Nephron progenitor cell (in vitro differentiated cells): ENCODE measurements at regions not wholly inside any gene's neighbourhood (a gene's known extent, or its start where the extent isn't known, plus 50 kb on each side); places are given as distances from the start of the nearest gene placed in this dataset.
A peak's percentile ranks its signal among the peaks of the same experiment; 100 is the strongest.

Experiments
- DNase-seq: peaks from one replicate; pipeline ENCODE4 v3.0.0; 2021
- H3K27ac Mint-ChIP-seq: 2 replicates; pipeline ENCODE4 v1.8.0; 2021; ENCODE audit warnings: mild to moderate bottlenecking, moderate library complexity, mixed read lengths
- H3K27me3 Mint-ChIP-seq: 2 replicates; pipeline ENCODE4 v1.8.0; 2021; ENCODE audit warnings: mild to moderate bottlenecking, low read depth, mixed read lengths; ENCODE audit not compliant: poor library complexity
- H3K36me3 Mint-ChIP-seq: 2 replicates; pipeline ENCODE4 v1.8.0; 2021; ENCODE audit warnings: low read depth, mixed read lengths
- H3K4me1 Mint-ChIP-seq: 2 replicates; pipeline ENCODE4 v1.8.0; 2021; ENCODE audit warnings: mixed read lengths
- H3K4me3 Mint-ChIP-seq: 2 replicates; pipeline ENCODE4 v1.8.0; 2021; ENCODE audit warnings: mild to moderate bottlenecking, moderate library complexity, mixed read lengths
- H3K9me3 Mint-ChIP-seq: 2 replicates; pipeline ENCODE4 v1.8.0; 2021; ENCODE audit warnings: mild to moderate bottlenecking, moderate library complexity, mixed read lengths
- CTCF ChIP-seq: fragments of 200-600 bp; sonication (generic); IDR thresholded peaks from 2 replicates; pipeline ENCODE4 v1.5.0; 2021; ENCODE audit warnings: antibody characterized with exemption

- H3K4me1 Mint-ChIP-seq: peaks cover 10% of the 10 kb centered on the region
- no peaks in the 10 kb centered on the region for H3K9me3 Mint-ChIP-seq
- TF ChIP-seq CTCF: no peak
- H3K36me3 Mint-ChIP-seq: peaks cover under 1% of the 10 kb centered on the region
- DNase-seq: no peak
- H3K27me3 Mint-ChIP-seq: no peaks in the 10 kb centered on the region
- H3K4me3 Mint-ChIP-seq: no peak overlapping the region
- no peak overlapping the region for H3K27ac Mint-ChIP-seq
These were observed 178.2 kb downstream of the KLF12 start for GRCh38 chr13:73955977-73956500.

- Mint-ChIP-seq H3K27ac (no peak overlapping the region), H3K4me3 (no peak overlapping the region), H3K4me1 (peaks cover 10% of the 10 kb centered on the region), H3K9me3 (no peaks in the 10 kb centered on the region), H3K27me3 (no peaks in the 10 kb centered on the region), H3K36me3 (no peaks in the 10 kb centered on the region)
- TF ChIP-seq CTCF: no peak
- DNase-seq: no peak
These were observed 179.4 kb downstream of the KLF12 start for GRCh38 chr13:73954808-73955207.

GRCh38 chr13:73952648-73953047 lies 181.6 kb downstream of the KLF12 start:
- Mint-ChIP-seq H3K4me3 (no peak overlapping the region), H3K4me1 (peaks cover 10% of the 10 kb centered on the region), H3K36me3 (no peaks in the 10 kb centered on the region), H3K27ac (no peak overlapping the region), H3K9me3 (no peaks in the 10 kb centered on the region), H3K27me3 (no peaks in the 10 kb centered on the region)
- DNase-seq: no peak
- no peak for TF ChIP-seq CTCF

- TF ChIP-seq CTCF: no peak
- Mint-ChIP-seq H3K36me3 (no peaks in the 10 kb centered on the region), H3K27ac (no peak overlapping the region), H3K4me3 (no peak overlapping the region), H3K4me1 (peaks cover 24% of the 10 kb centered on the region), H3K27me3 (no peaks in the 10 kb centered on the region), H3K9me3 (no peaks in the 10 kb centered on the region)
- no peak for DNase-seq
These were observed 185.2 kb downstream of the KLF12 start for GRCh38 chr13:73948848-73949529.

GRCh38 chr13:73945871-73946270 lies 188.3 kb downstream of the KLF12 start:
- no peak for DNase-seq
- Mint-ChIP-seq H3K27me3 (no peaks in the 10 kb centered on the region), H3K4me1 (peaks cover 18% of the 10 kb centered on the region), H3K27ac (peak overlapping the region; percentile 20), H3K36me3 (peaks cover 22% of the 10 kb centered on the region), H3K9me3 (no peaks in the 10 kb centered on the region), H3K4me3 (no peak overlapping the region)
- TF ChIP-seq CTCF: no peak

GRCh38 chr13:73945382-73945781 lies 188.8 kb downstream of the KLF12 start:
- no peak overlapping the region for H3K4me3 Mint-ChIP-seq
- H3K9me3 Mint-ChIP-seq: no peaks in the 10 kb centered on the region
- H3K4me1 Mint-ChIP-seq: peaks cover 18% of the 10 kb centered on the region
- DNase-seq: no peak
- H3K27ac Mint-ChIP-seq: no peak overlapping the region
- no peak for TF ChIP-seq CTCF
- H3K27me3 Mint-ChIP-seq: no peaks in the 10 kb centered on the region
- peaks cover 22% of the 10 kb centered on the region for H3K36me3 Mint-ChIP-seq
